ENCODE measurements at regions not wholly inside any gene's neighbourhood (a gene's known extent, or its start where the extent isn't known, plus 50 kb on each side); places are given as distances from the start of the nearest gene placed in this dataset.

DNA sequence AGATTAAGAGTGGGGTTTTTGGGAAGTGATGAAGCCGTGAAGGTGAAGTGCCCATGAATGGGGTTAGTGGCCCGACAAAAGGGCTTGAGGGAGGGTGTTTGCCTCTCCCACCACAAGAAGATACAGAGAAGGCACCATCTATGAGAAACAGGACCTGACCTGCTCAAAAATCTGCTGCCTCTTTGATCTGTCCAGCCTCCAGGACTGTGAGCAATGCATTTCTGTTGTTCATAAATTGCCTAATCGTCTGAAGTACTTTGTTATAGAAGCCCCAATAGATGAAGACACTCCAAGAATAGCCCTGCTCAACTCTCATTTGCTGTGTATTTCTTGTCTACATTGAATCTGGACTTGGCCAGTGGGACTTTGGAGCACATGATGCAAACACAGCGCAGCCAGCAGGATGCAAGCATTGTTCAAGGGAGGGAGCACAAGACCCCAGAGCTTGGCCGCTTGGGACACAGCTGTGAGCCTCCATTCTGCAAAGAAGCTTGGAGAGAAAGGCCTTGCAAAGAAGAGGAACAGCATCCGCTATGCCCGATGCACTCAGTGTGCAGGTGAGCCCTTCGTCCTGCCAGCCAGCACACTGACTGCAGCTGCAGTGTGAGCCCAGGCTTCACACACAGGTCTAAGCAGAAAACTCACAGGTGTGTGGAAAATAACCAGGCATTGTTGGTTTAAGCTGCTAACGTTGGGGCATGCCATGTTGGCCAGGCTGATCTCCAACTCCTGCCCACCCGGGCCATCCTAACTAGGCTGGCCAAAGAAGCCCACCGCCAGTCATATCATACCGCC lies 73.2 kb upstream of the KLF6 start:
- no peak for DNase-seq

- no peak for DNase-seq
Observed at GRCh38 chr10:3857318-3857717, 72.3 kb upstream of the KLF6 start.

GRCh38 chr10:3856593-3856992 lies 71.6 kb upstream of the KLF6 start:
- DNase-seq, result no peak

DNA sequence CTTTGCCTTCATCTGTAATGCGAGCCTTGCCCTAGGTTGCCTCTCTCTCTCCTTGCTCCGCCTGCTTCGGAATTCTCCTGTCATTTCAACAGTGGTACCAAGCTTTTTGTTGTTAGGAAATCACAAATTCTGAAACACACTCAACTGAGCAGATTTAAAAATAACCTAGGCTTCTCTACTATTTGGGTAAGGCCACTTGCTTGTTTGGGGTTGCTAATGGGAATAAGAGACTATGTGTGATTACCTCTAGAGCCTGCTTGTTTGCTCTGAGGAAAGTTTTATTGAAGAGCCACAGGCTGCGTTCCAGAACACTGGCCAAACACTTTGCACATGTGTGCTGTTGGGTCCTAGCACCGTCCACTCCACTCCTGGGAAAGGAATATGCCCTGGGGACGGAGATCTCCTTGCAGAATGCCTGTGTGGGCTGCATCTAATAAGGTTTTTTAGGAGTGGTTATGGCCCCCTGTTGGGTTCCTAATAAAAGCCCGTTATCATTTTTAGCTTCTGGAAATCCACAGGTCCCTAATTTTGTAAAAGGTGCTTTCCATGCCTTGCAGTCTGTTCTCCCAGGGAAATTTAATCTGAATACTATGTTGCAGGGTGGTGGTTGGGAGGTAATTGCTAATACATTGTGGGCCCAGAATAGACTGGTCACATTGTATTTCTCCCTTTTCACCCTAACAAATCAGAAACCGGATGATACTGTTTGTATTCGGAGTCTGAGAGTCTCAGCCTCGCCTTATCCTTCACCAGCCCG lies 68.7 kb upstream of the KLF6 start:
- no peak for DNase-seq

GRCh38 chr10:3853016-3853415 lies 68.0 kb upstream of the KLF6 start:
- no peak for DNase-seq

GRCh38 chr10:3852147-3852904 lies 67.3 kb upstream of the KLF6 start:
- peak; percentile 75 for DNase-seq

DNA sequence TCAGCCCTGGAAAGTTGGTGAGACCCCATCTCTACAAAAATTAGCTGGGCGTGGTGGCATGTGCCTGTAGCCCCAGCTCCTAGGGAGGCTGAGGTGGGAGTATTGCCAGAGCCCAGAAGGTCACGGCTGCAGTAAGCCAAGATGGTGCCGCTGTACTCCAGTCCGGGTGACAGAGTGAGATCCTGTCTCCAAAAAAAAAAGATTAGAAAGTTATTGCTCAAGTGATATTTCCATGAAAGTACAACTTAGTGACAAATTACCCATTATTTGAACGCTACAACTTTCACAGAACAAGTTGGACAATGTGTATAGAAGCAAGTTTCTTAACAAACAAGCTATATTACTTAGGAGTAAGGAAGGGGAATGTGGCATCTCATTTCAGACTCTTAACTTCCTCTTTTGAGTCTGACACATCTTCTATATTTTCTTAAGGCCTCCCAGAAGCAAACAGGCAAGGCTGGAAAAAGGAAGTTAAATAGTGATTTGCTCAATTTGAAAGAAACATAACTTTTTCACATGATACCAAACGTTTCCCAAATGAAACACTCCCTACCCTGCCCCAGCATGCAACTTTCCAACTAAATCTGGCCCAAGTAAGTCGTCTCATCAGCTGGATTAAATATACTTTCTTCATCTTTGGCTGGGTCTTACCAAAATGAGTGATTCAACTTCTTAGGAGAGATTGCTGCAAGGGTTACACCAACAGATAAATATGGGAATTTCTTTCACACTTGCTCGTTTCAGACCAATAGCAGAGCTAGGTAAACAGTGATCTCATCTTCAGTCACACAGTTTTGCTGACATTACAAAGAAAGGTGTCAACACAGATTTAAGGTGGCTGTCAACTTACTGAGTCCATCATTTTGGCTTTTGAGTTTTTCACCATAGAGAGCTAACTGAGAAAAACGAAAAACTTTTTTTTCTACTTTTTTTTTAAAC lies 66.3 kb upstream of the KLF6 start:
- no peak for DNase-seq

DNA sequence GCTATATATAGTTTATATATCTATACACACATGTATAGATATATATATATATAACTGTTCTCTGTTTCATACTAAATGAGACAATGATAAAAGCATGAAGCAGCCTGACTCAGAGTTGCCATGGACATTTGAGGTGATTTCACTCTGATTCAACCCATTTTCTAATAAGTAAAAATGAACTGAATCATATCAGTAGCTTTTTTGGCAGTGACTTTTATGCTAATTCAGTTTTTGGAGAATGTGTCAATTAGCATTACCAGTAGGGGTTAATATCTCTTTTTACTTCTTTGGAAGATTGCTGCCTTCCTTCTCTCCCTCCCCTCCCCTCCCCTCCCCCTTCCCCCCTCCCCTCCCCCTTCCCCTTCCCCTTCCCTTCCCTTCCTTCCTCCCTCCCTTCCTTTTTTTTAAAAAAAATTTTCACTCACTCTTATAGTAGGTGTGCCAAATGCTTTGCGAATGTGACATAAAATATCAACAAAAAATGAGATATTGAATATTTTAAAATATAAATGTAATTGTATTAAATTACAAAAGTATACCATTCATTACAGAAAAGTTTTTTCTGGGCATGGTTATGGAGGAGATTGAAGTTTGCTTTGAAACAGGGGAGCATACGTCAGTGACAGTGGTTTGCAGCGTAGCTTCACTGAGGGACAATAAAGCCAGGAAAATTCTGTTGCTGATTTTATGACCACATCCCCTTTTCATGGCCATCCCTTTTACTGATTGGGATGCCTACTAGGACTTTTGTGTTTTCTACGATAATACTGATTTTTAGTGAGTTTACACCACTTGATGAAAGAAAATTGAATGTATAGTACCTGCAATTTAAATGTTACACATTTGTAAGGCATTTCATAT lies 64.0 kb upstream of the KLF6 start:
- DNase-seq, result no peak

- no peak for DNase-seq
Observed at GRCh38 chr10:3848005-3848774, 63.2 kb upstream of the KLF6 start.

GRCh38 chr10:3846736-3847135 lies 61.7 kb upstream of the KLF6 start:
- DNase-seq, result no peak

DNA sequence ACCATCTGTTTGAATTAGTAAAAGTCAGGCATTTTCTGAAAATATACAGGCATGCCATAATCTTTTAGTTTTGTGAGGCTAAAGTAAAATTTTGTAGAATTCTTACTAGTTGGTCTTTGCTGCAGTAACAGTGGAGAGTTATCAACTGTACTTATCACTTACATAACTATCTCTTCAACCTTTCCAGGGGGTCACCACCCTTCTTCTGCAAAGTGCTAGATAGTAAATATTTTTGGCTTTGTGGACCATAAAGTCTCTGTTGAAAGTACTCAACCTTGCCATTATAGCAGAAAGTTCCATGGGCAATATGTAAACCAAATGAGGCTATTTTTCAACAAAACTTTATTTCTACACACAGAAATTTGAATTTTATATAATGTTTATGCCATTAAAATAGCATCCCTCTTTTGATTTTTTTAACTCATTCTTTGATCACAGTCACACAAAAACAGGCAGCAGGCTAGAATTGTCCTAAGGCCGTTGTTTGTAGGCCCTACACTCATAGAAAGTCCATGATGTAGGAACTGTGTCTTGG lies 59.5 kb upstream of the KLF6 start:
- no peak for DNase-seq

GRCh38 chr10:3838460-3839437 lies 53.7 kb upstream of the KLF6 start:
- DNase-seq, result no peak

DNA sequence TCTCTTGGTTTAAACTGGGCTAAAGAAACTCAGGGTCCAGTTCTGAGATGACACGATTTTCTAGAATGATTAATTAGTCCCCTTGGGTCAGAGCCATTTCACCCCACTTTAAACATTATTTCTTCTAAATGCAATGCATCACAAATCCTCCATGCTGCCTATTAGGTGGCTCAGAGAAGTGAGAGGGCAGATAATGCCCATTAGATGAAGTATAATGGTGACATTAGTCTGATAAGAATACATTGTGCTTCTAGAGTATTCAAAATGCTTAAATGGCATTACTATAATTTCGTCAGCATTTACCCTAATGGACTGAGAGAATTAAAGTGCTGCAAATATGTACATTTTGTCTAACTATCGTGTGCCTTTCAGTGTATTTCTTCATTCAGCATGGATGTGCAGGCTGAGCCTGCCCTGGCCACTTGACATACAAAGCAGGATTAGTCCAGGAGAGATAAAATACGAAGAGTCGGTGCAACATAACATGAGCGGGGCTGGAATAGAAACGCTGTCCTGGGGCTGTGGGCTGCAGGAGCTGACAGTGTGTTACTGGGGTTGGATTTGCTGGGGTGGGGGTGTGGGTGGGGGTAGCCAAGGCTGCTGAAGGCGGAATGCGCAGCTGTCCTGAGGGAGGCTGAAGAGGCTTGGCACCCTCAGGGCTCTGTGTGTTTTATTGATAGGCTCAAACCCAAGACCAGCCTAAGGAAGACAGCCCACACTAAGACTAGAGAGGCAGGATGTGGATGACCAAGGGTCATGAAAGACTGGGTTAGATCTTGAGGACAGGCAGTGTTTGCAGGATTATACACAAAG lies 52.8 kb upstream of the KLF6 start:
- no peak for DNase-seq

- DNase-seq, result no peak
Observed at GRCh38 chr10:3836222-3836820, 51.3 kb upstream of the KLF6 start.

- DNase-seq, result no peak
Observed at GRCh38 chr10:3835770-3836169, 50.8 kb upstream of the KLF6 start.

- DNase-seq, result no peak
Observed at GRCh38 chr10:3834947-3835346, 49.9 kb upstream of the KLF6 start.
